Endothelial cell of umbilical vein (primary cell): ENCODE measurements at regions not wholly inside any gene's neighbourhood (a gene's known extent, or its start where the extent isn't known, plus 50 kb on each side); places are given as distances from the start of the nearest gene placed in this dataset.

Experiments
- BruUV-seq: library from RNA; stranded (reverse); fragments of 400-500 nt; replicated peaks from 2 replicates; lab custom pipeline; 2021; lab: Mats Ljungman, UMichigan
- CTCF ChIA-PET: fragments of 300-600, 350-600 bp; sonication (Branson Sonifier 250); formaldehyde crosslinking; loops from one replicate; lab custom pipeline; 2021; ENCODE audit warnings: antibody characterized with exemption, inconsistent platforms; lab: Charles Lee
- POLR2A ChIA-PET: fragments of 300-600, 350-600 bp; sonication (Branson Sonifier 250); formaldehyde crosslinking; loops from one replicate; lab custom pipeline; 2021; ENCODE audit warnings: antibody characterized with exemption, inconsistent platforms; lab: Charles Lee
- DNase-seq: peaks from one replicate; pipeline ENCODE4 v3.0.0-alpha.2; 2011; ENCODE audit warnings: low read depth, low spot score
- FAIRE-seq: peaks from 2 replicates; lab custom pipeline; 2011; peaks lifted over from hg19 to GRCh38; lab: Jason Lieb, UNC
- H2AFZ ChIP-seq: 2 replicates; pipeline ENCODE4 v1.6.0; 2012; ENCODE audit warnings: low read depth, low read length, control low read depth, inconsistent platforms
- H3K27ac ChIP-seq: 2 replicates; pipeline ENCODE4 v1.5.1; 2011; ENCODE audit warnings: low read depth, mild to moderate bottlenecking, control low read depth, low read length, moderate library complexity; ENCODE audit not compliant: insufficient read depth
- H3K27me3 ChIP-seq, 2 experiments: 2 replicates each; pipeline versions ENCODE4 v1.6.0 to v1.6.1; 2011; ENCODE audit warnings: low read length in 2 of 2, mixed read lengths in 1 of 2; ENCODE audit not compliant: control insufficient read depth in 2 of 2, insufficient read depth in 2 of 2
- H3K36me3 ChIP-seq, 2 experiments: 2 replicates in 1 of 2; 3 replicates in 1 of 2; pipeline ENCODE4 v1.5.1; 2011; ENCODE audit warnings: low read length in 2 of 2, mild to moderate bottlenecking in 1 of 2, moderate library complexity in 1 of 2; ENCODE audit not compliant: control insufficient read depth in 2 of 2, insufficient read depth in 2 of 2; ENCODE audit errors: extremely low read depth in 1 of 2
- H3K4me1 ChIP-seq: 3 replicates; pipeline ENCODE4 v1.5.1; 2011; ENCODE audit warnings: mild to moderate bottlenecking, low read length; ENCODE audit not compliant: control insufficient read depth, insufficient read depth; ENCODE audit errors: extremely low read depth
- H3K4me2 ChIP-seq: 2 replicates; pipeline ENCODE4 v1.6.1; 2011; ENCODE audit warnings: low read length, control low read depth, mixed read lengths; ENCODE audit not compliant: insufficient read depth
- H3K4me3 ChIP-seq, 3 experiments: fragments of 200-600 bp in 1 of 3; sonication (generic), shearing (Covaris generic) in 1 of 3; replicated peaks in 1 of 3; 2 replicates each; pipeline ENCODE4 v1.5.1; 2011 to 2016; ENCODE audit warnings: control low read depth in 3 of 3, low read length in 3 of 3, mild to moderate bottlenecking in 2 of 3, inconsistent platforms in 1 of 3, low read depth in 1 of 3, moderate library complexity in 1 of 3; ENCODE audit not compliant: insufficient read depth in 1 of 3
- H3K79me2 ChIP-seq: 2 replicates; pipeline ENCODE4 v1.6.0; 2012; ENCODE audit warnings: low read length, inconsistent platforms; ENCODE audit not compliant: control insufficient read depth, insufficient read depth
- H3K9ac ChIP-seq: replicated peaks from 2 replicates; pipeline ENCODE3; 2011; ENCODE audit warnings: low read length, control low read depth; ENCODE audit not compliant: insufficient read depth; ENCODE audit errors: extremely low read depth
- H3K9me1 ChIP-seq: replicated peaks from 3 replicates; pipeline ENCODE4 v1.6.0; 2011; ENCODE audit warnings: mild to moderate bottlenecking, low read length; ENCODE audit not compliant: control insufficient read depth, insufficient read depth; ENCODE audit errors: extremely low read depth
- H3K9me3 ChIP-seq: replicated peaks from 2 replicates; pipeline ENCODE4 v1.5.1; 2012; ENCODE audit warnings: low read length, inconsistent platforms; ENCODE audit not compliant: control insufficient read depth, insufficient read depth
- H4K20me1 ChIP-seq: replicated peaks from 2 replicates; pipeline ENCODE3; 2011; ENCODE audit warnings: mild to moderate bottlenecking, low read length; ENCODE audit not compliant: control insufficient read depth, insufficient read depth; ENCODE audit errors: extremely low read depth
- CTCF ChIP-seq, 2 donors: IDR thresholded peaks; 1 replicate in 1 of 2; 2 replicates in 1 of 2; pipeline ENCODE4 v1.5.1; 2011; ENCODE audit warnings: low read length in 2 of 2, mild to moderate bottlenecking in 2 of 2, moderate library complexity in 2 of 2, control low read depth in 1 of 2, inconsistent platforms in 1 of 2, low read depth in 1 of 2; ENCODE audit not compliant: insufficient read depth in 1 of 2; ENCODE audit errors: extremely low read depth in 1 of 2
- EZH2 ChIP-seq: IDR thresholded peaks from 2 replicates; pipeline ENCODE4 v1.6.1; 2012; ENCODE audit warnings: borderline replicate concordance, low read depth, mild to moderate bottlenecking, moderate library complexity, low read length, inconsistent platforms; ENCODE audit not compliant: severe bottlenecking
- FOS ChIP-seq: IDR thresholded peaks from 2 replicates; pipeline ENCODE4 v1.6.1; 2011; ENCODE audit warnings: mild to moderate bottlenecking, low read length, moderate library complexity, borderline replicate concordance; ENCODE audit not compliant: insufficient read depth
- GATA2 ChIP-seq: IDR thresholded peaks from 2 replicates; pipeline ENCODE4 v1.7.0; 2011; ENCODE audit warnings: low read depth, mild to moderate bottlenecking, moderate library complexity, mixed read lengths, low read length; ENCODE audit not compliant: insufficient read length, insufficient read depth
- JUN ChIP-seq: IDR thresholded peaks from 2 replicates; pipeline ENCODE4 v1.6.1; 2011; ENCODE audit warnings: borderline replicate concordance, low read depth; ENCODE audit not compliant: insufficient read length, insufficient read depth
- MAX ChIP-seq: IDR thresholded peaks from 2 replicates; pipeline ENCODE4 v1.6.1; 2011; ENCODE audit not compliant: insufficient read depth, insufficient read length
- MYC ChIP-seq: IDR thresholded peaks from one replicate; pipeline ENCODE4 v1.6.1; 2011; ENCODE audit warnings: mild to moderate bottlenecking, low read depth, low read length
- POLR2A ChIP-seq: IDR thresholded peaks from 2 replicates; pipeline ENCODE4 v1.6.1; 2012; ENCODE audit warnings: low read depth, mild to moderate bottlenecking, control low read depth, low read length
- POLR2AphosphoS5 ChIP-seq: IDR thresholded peaks from 2 replicates; pipeline ENCODE4 v1.6.1; 2012; ENCODE audit warnings: low read depth, mild to moderate bottlenecking, control low read depth, low read length, moderate library complexity; ENCODE audit not compliant: insufficient read depth
- dilution Hi-C: fragments of 300-500 bp; cut with MboI; formaldehyde crosslinking; loops from one replicate; pipeline ENCODE4 v1.15.0; 2019; ENCODE audit warnings: low sequenced_read_pairs; ENCODE audit not compliant: extremely low pct_ligation_motif_present
- intact Hi-C: fragments of 100-400 bp; cut with micrococcal nuclease; formaldehyde crosslinking; loops from one replicate; pipeline ENCODE4 v1.10.0; 2022

DNA sequence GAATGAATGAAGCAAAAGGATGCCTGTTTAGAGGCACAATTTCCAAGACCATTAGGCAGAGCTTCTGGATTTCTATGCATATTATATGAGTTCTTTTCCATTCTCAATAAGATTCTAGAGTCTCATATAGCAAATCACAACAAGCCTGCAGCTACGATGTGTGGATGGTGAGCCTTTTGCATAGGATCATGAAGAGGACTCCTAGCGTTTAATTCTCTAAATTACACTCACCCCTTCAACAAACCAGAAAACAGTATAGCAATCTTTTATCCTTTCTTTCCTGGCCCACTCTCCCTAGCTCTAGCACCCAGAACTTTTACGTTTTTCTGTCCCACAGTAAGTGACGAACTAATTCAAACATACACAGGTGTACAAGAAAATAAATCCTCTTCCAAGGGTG is 293.1 kb upstream of the KLHL29 start:
- Histone ChIP-seq H3K4me3 (no peak overlapping the region), H4K20me1 (no peaks in the 10 kb centered on the region), H3K9me3 (peaks cover 2% of the 10 kb centered on the region), H3K9me1 (no peaks in the 10 kb centered on the region), H3K79me2 (no peaks in the 10 kb centered on the region), H3K27me3 (no peaks in the 10 kb centered on the region), H3K9ac (no peak overlapping the region), H3K4me2 (no peak overlapping the region), H3K4me1 (no peaks in the 10 kb centered on the region), H2AFZ (no peak overlapping the region), H3K27ac (no peak overlapping the region), H3K36me3 (no peaks in the 10 kb centered on the region)
- ChIA-PET POLR2A (no interaction called here), CTCF (no interaction called here)
- TF ChIP-seq MYC (no peak), POLR2AphosphoS5 (no peak)
- no peak for DNase-seq
- BruUV-seq: no TSS peak
- intact Hi-C loops (no loop called here), dilution Hi-C loops (no loop called here)
- no peak for FAIRE-seq

DNA sequence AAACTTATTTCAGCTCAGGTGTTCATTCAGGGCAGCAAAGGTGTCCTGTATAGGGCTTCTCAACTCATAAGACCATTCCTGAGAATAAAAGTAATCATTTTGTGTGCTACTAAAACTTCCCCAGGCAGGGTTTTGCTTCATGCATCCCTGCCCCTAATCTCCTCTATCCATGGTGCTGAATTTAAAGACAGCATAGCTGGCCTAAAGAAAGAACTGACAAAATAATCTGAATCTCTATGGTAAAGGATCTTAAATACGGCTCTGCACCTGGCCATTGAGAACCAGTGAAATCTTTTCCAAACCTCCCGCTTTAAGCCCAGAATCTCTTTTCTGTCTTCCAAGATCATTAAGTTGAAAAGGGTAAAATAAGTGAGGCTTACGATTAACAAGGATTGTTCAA is 292.1 kb upstream of the KLHL29 start:
- Histone ChIP-seq H3K79me2 (no peaks in the 10 kb centered on the region), H3K36me3 (no peaks in the 10 kb centered on the region), H3K4me2 (no peak overlapping the region), H3K27me3 (no peaks in the 10 kb centered on the region), H3K4me3 (no peak overlapping the region), H3K9me3 (peaks cover 2% of the 10 kb centered on the region), H3K27ac (no peak overlapping the region), H3K4me1 (no peaks in the 10 kb centered on the region), H3K9me1 (no peaks in the 10 kb centered on the region), H4K20me1 (no peaks in the 10 kb centered on the region), H2AFZ (no peak overlapping the region), H3K9ac (no peak overlapping the region)
- intact Hi-C loops (no loop called here), dilution Hi-C loops (no loop called here)
- ChIA-PET POLR2A (no interaction called here), CTCF (no interaction called here)
- DNase-seq (no peak), FAIRE-seq (no peak)
- no TSS peak for BruUV-seq
- TF ChIP-seq MYC: no peak
- TF ChIP-seq CTCF (IDR thresholded peaks at IDR 0.05; ENCODE audit: extremely low read depth in 1 of 2, insufficient read depth in 1 of 2, low read depth in 1 of 2, low read length in 2 of 2): no peak
- TF ChIP-seq GATA2: no peak
- TF ChIP-seq FOS: no peak
- no peak for TF ChIP-seq MAX
- TF ChIP-seq JUN: no peak
- no peak for TF ChIP-seq POLR2A
- no peak for TF ChIP-seq POLR2AphosphoS5
- TF ChIP-seq EZH2: no peak
